ENCODE measurements at regions not wholly inside any gene's neighbourhood (a gene's known extent, or its start where the extent isn't known, plus 50 kb on each side); places are given as distances from the start of the nearest gene placed in this dataset.
"Not testable (repeated sequence)": the region's sequence is repeated elsewhere in the genome, so short reads cannot be mapped to it uniquely, and the experiment has no call there.

GRCh38 chr3:152760024-152760563 is 74.8 kb upstream of the P2RY1 start:
- Histone ChIP-seq H3K4me3 (ENCODE audit: insufficient read depth, low read depth, low read length) (no peak overlapping the region), H3K36me3 (replicated peaks; ENCODE audit: control insufficient read depth, insufficient read depth, low read length) (no peaks in the 10 kb centered on the region), H3K27me3 (ENCODE audit: control insufficient read depth, insufficient read depth, low read length) (no peaks in the 10 kb centered on the region)
- DNase-seq, result no peak

GRCh38 chr3:152760591-152760990 is 74.3 kb upstream of the P2RY1 start:
- H3K27me3 ChIP-seq (ENCODE audit: control insufficient read depth, insufficient read depth, low read length), result no peaks in the 10 kb centered on the region
- DNase-seq, result no peak
- no peaks in the 10 kb centered on the region for H3K36me3 ChIP-seq (replicated peaks; ENCODE audit: control insufficient read depth, insufficient read depth, low read length)
- H3K4me3 ChIP-seq (ENCODE audit: insufficient read depth, low read depth, low read length), result no peak overlapping the region

- DNase-seq, result no peak
- Histone ChIP-seq H3K36me3 (replicated peaks; ENCODE audit: control insufficient read depth, insufficient read depth, low read length) (no peaks in the 10 kb centered on the region), H3K27me3 (ENCODE audit: control insufficient read depth, insufficient read depth, low read length) (no peaks in the 10 kb centered on the region), H3K4me3 (ENCODE audit: insufficient read depth, low read depth, low read length) (no peak overlapping the region)
Observed at GRCh38 chr3:152768478-152768877, 66.5 kb upstream of the P2RY1 start.

GRCh38 chr3:152769523-152769922 is 65.4 kb upstream of the P2RY1 start:
- H3K4me3 ChIP-seq (ENCODE audit: insufficient read depth, low read depth, low read length), result no peak overlapping the region
- no peaks in the 10 kb centered on the region for H3K36me3 ChIP-seq (replicated peaks; ENCODE audit: control insufficient read depth, insufficient read depth, low read length)
- H3K27me3 ChIP-seq (ENCODE audit: control insufficient read depth, insufficient read depth, low read length), result no peaks in the 10 kb centered on the region
- DNase-seq, result no peak

GRCh38 chr3:152770296-152770695 is 64.6 kb upstream of the P2RY1 start:
- H3K36me3 ChIP-seq (replicated peaks; ENCODE audit: control insufficient read depth, insufficient read depth, low read length), result no peaks in the 10 kb centered on the region
- no peaks in the 10 kb centered on the region for H3K27me3 ChIP-seq (ENCODE audit: control insufficient read depth, insufficient read depth, low read length)
- DNase-seq, result no peak
- H3K4me3 ChIP-seq (ENCODE audit: insufficient read depth, low read depth, low read length), result no peak overlapping the region

- Histone ChIP-seq H3K27me3 (ENCODE audit: control insufficient read depth, insufficient read depth, low read length) (no peaks in the 10 kb centered on the region), H3K4me3 (ENCODE audit: insufficient read depth, low read depth, low read length) (no peak overlapping the region), H3K36me3 (replicated peaks; ENCODE audit: control insufficient read depth, insufficient read depth, low read length) (no peaks in the 10 kb centered on the region)
- no peak for DNase-seq
Observed at GRCh38 chr3:152771120-152771519, 63.8 kb upstream of the P2RY1 start.

- Histone ChIP-seq H3K36me3 (replicated peaks; ENCODE audit: control insufficient read depth, insufficient read depth, low read length) (no peaks in the 10 kb centered on the region), H3K4me3 (ENCODE audit: insufficient read depth, low read depth, low read length) (no peak overlapping the region), H3K27me3 (ENCODE audit: control insufficient read depth, insufficient read depth, low read length) (no peaks in the 10 kb centered on the region)
- no peak for DNase-seq
Observed at GRCh38 chr3:152772674-152773225, 62.2 kb upstream of the P2RY1 start.

- H3K4me3 ChIP-seq (ENCODE audit: insufficient read depth, low read depth, low read length), result no peak overlapping the region
- H3K36me3 ChIP-seq (replicated peaks; ENCODE audit: control insufficient read depth, insufficient read depth, low read length), result no peaks in the 10 kb centered on the region
- H3K27me3 ChIP-seq (ENCODE audit: control insufficient read depth, insufficient read depth, low read length), result no peaks in the 10 kb centered on the region
- DNase-seq, result no peak
Observed at GRCh38 chr3:152773633-152774032, 61.3 kb upstream of the P2RY1 start.

GRCh38 chr3:152774230-152774629 is 60.7 kb upstream of the P2RY1 start:
- DNase-seq; H3K36me3 ChIP-seq (replicated peaks; ENCODE audit: control insufficient read depth, insufficient read depth, low read length); H3K4me3 ChIP-seq (ENCODE audit: insufficient read depth, low read depth, low read length); H3K27me3 ChIP-seq (ENCODE audit: control insufficient read depth, insufficient read depth, low read length): not testable (repeated sequence)

- no peak overlapping the region for H3K4me3 ChIP-seq (ENCODE audit: insufficient read depth, low read depth, low read length)
Observed at GRCh38 chr3:152778022-152778421, 56.9 kb upstream of the P2RY1 start.

GRCh38 chr3:152779653-152780052 is 55.3 kb upstream of the P2RY1 start:
- Histone ChIP-seq H3K4me3 (ENCODE audit: insufficient read depth, low read depth, low read length) (no peak overlapping the region), H3K27me3 (ENCODE audit: control insufficient read depth, insufficient read depth, low read length) (no peaks in the 10 kb centered on the region), H3K36me3 (replicated peaks; ENCODE audit: control insufficient read depth, insufficient read depth, low read length) (no peaks in the 10 kb centered on the region)
- peak; percentile 5 for DNase-seq

More at GRCh38 chr3:152778022-152778421, 56.9 kb upstream of the P2RY1 start:
- Histone ChIP-seq H3K27me3 (ENCODE audit: control insufficient read depth, insufficient read depth, low read length) (no peaks in the 10 kb centered on the region), H3K36me3 (replicated peaks; ENCODE audit: control insufficient read depth, insufficient read depth, low read length) (no peaks in the 10 kb centered on the region)
- no peak for DNase-seq

- H3K27me3 ChIP-seq (ENCODE audit: control insufficient read depth, insufficient read depth, low read length), result no peaks in the 10 kb centered on the region
- DNase-seq, result no peak
- no peak overlapping the region for H3K4me3 ChIP-seq (ENCODE audit: insufficient read depth, low read depth, low read length)
- no peaks in the 10 kb centered on the region for H3K36me3 ChIP-seq (replicated peaks; ENCODE audit: control insufficient read depth, insufficient read depth, low read length)
Observed at GRCh38 chr3:152780553-152780952, 54.4 kb upstream of the P2RY1 start.

GRCh38 chr3:152785051-152785450 is 49.9 kb upstream of the P2RY1 start:
- Histone ChIP-seq H3K4me3 (ENCODE audit: insufficient read depth, low read depth, low read length) (no peak overlapping the region), H3K27me3 (ENCODE audit: control insufficient read depth, insufficient read depth, low read length) (no peaks in the 10 kb centered on the region), H3K36me3 (replicated peaks; ENCODE audit: control insufficient read depth, insufficient read depth, low read length) (no peaks in the 10 kb centered on the region)
- no peak for DNase-seq
